WTC11 (cell line): ENCODE measurements at regions not wholly inside any gene's neighbourhood (a gene's known extent, or its start where the extent isn't known, plus 50 kb on each side); places are given as distances from the start of the nearest gene placed in this dataset.

Source experiments
- ATAC-seq: fragments of 200-7000 bp; cut with Tn5 transposase; 2 replicates; pipeline ENCODE4 v1.10.0; 2021; ENCODE audit warnings: mild to moderate bottlenecking, moderate library complexity
- CTCF ChIA-PET: fragments of 300-600 bp; sonication (Branson Sonifier 250); formaldehyde crosslinking; loops from one replicate; lab custom pipeline; 2021; ENCODE audit warnings: antibody characterized with exemption; lab: Charles Lee
- POLR2A ChIA-PET: fragments of 350-600 bp; sonication (Branson Sonifier 250); formaldehyde crosslinking; loops from one replicate; lab custom pipeline; 2021; ENCODE audit warnings: antibody characterized with exemption; lab: Charles Lee
- DNase-seq: peaks from one replicate; pipeline ENCODE4 v3.0.0; 2021; ENCODE audit warnings: low spot score
- H3K27ac Mint-ChIP-seq: 2 replicates; pipeline ENCODE4 v1.8.0; 2021; ENCODE audit warnings: mixed read lengths
- H3K27me3 Mint-ChIP-seq: 2 replicates; pipeline ENCODE4 v1.8.0; 2021; ENCODE audit warnings: low read depth, mild to moderate bottlenecking, moderate library complexity, mixed read lengths
- H3K36me3 Mint-ChIP-seq: 2 replicates; pipeline ENCODE4 v1.8.0; 2021; ENCODE audit warnings: mixed read lengths
- H3K4me1 Mint-ChIP-seq: 2 replicates; pipeline ENCODE4 v1.8.0; 2022; ENCODE audit warnings: mixed read lengths
- H3K4me3 Mint-ChIP-seq: 2 replicates; pipeline ENCODE4 v1.8.0; 2021; ENCODE audit warnings: mild to moderate bottlenecking, moderate library complexity, mixed read lengths
- H3K9me3 Mint-ChIP-seq: 2 replicates; pipeline ENCODE4 v1.8.0; 2021; ENCODE audit warnings: mixed read lengths
- CBFB ChIP-seq: sonication (generic); formaldehyde crosslinking; IDR thresholded peaks from 2 replicates; pipeline ENCODE4 v1.8.1; 2022; ENCODE audit warnings: mild to moderate bottlenecking, low read depth, missing genetic modification reagents
- GRHL2 ChIP-seq: fragments of 250-450 bp; sonication (Bioruptor Pico); IDR thresholded peaks from 2 replicates; pipeline ENCODE4 v1.8.0; 2022; ENCODE audit warnings: mild to moderate bottlenecking, moderate library complexity; ENCODE audit not compliant: insufficient replicate concordance, severe bottlenecking
- IRF2 ChIP-seq: sonication (generic); formaldehyde crosslinking; IDR thresholded peaks from 2 replicates; pipeline ENCODE4 v1.8.0; 2022; ENCODE audit warnings: low read depth, missing genetic modification reagents, borderline replicate concordance
- JUN ChIP-seq: sonication (generic); formaldehyde crosslinking; IDR thresholded peaks from 2 replicates; pipeline ENCODE4 v1.8.0; 2023; ENCODE audit warnings: mild to moderate bottlenecking, missing genetic modification reagents
- RELA ChIP-seq: sonication (generic); formaldehyde crosslinking; IDR thresholded peaks from 2 replicates; pipeline ENCODE4 v1.8.1; 2022; ENCODE audit warnings: missing genetic modification reagents, mild to moderate bottlenecking, borderline replicate concordance
- SMAD3 ChIP-seq: sonication (generic); formaldehyde crosslinking; IDR thresholded peaks from 2 replicates; pipeline ENCODE4 v1.8.0; 2022; ENCODE audit warnings: missing genetic modification reagents, mild to moderate bottlenecking, borderline replicate concordance
- SP1 ChIP-seq: sonication (generic); formaldehyde crosslinking; conservative IDR thresholded peaks from 2 replicates; pipeline ENCODE4 v1.8.1; 2022; ENCODE audit warnings: missing genetic modification reagents
- ZNF232 ChIP-seq: sonication (generic); formaldehyde crosslinking; IDR thresholded peaks from 2 replicates; pipeline ENCODE4 v1.8.0; 2022; ENCODE audit warnings: mild to moderate bottlenecking, missing genetic modification reagents
- TF ChIP-seq, protein P1 (sequence below): sonication (generic); formaldehyde crosslinking; conservative IDR thresholded peaks from 2 replicates; pipeline ENCODE4 v1.8.1; 2023; ENCODE audit warnings: mild to moderate bottlenecking, low read depth, missing genetic modification reagents, moderate library complexity
- TF ChIP-seq, protein P2 (sequence below): sonication (generic); formaldehyde crosslinking; conservative IDR thresholded peaks from 2 replicates; pipeline ENCODE4 v1.8.1; 2022; ENCODE audit warnings: mild to moderate bottlenecking, missing genetic modification reagents
- TF ChIP-seq, protein P3 (sequence below): fragments of 200-600 bp; IDR thresholded peaks from 2 replicates; pipeline ENCODE4 v1.8.0; 2022; ENCODE audit warnings: antibody characterized with exemption
- TF ChIP-seq, protein P4 (sequence below): sonication (generic); formaldehyde crosslinking; IDR thresholded peaks from 2 replicates; pipeline ENCODE4 v1.8.1; 2022; ENCODE audit warnings: missing genetic modification reagents, borderline replicate concordance
- TF ChIP-seq, protein P5 (sequence below): sonication (generic); formaldehyde crosslinking; IDR thresholded peaks from 2 replicates; pipeline ENCODE4 v1.8.1; 2022; ENCODE audit warnings: mild to moderate bottlenecking, moderate library complexity, missing genetic modification reagents
- TF ChIP-seq, protein P6 (sequence below): sonication (generic); formaldehyde crosslinking; IDR thresholded peaks from 2 replicates; pipeline ENCODE4 v1.8.0; 2023; ENCODE audit warnings: missing genetic modification reagents, mild to moderate bottlenecking, borderline replicate concordance
- TF ChIP-seq, protein P7 (sequence below): sonication (generic); formaldehyde crosslinking; IDR thresholded peaks from 2 replicates; pipeline ENCODE4 v1.8.0; 2022; ENCODE audit warnings: mild to moderate bottlenecking, missing genetic modification reagents

DNA sequence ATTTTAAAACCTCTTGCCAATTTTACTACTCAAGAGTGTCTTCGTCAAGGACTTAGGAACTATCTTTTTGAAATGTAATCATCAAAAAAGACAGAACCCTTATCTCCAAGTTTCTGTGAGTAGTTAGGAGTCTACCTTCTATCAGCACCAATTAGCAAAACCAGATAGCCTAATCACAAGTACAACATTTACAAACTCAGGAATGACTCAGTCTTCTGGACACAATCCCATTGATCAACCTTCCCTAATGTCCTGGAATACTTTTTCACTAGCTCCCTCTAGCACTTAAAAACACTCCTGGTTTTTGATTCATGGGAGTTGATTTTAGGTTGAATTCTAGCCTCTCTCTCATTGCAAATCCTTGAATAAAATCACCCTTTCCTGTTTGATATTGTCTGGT lies 680.7 kb downstream of the PRR16 start (continued):
- TF ChIP-seq, protein P1, sequence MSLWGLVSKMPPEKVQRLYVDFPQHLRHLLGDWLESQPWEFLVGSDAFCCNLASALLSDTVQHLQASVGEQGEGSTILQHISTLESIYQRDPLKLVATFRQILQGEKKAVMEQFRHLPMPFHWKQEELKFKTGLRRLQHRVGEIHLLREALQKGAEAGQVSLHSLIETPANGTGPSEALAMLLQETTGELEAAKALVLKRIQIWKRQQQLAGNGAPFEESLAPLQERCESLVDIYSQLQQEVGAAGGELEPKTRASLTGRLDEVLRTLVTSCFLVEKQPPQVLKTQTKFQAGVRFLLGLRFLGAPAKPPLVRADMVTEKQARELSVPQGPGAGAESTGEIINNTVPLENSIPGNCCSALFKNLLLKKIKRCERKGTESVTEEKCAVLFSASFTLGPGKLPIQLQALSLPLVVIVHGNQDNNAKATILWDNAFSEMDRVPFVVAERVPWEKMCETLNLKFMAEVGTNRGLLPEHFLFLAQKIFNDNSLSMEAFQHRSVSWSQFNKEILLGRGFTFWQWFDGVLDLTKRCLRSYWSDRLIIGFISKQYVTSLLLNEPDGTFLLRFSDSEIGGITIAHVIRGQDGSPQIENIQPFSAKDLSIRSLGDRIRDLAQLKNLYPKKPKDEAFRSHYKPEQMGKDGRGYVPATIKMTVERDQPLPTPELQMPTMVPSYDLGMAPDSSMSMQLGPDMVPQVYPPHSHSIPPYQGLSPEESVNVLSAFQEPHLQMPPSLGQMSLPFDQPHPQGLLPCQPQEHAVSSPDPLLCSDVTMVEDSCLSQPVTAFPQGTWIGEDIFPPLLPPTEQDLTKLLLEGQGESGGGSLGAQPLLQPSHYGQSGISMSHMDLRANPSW (CRISPR knock-in tag), result no peak
- TF ChIP-seq, protein P2, sequence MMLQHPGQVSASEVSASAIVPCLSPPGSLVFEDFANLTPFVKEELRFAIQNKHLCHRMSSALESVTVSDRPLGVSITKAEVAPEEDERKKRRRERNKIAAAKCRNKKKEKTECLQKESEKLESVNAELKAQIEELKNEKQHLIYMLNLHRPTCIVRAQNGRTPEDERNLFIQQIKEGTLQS, result no peak

DNA sequence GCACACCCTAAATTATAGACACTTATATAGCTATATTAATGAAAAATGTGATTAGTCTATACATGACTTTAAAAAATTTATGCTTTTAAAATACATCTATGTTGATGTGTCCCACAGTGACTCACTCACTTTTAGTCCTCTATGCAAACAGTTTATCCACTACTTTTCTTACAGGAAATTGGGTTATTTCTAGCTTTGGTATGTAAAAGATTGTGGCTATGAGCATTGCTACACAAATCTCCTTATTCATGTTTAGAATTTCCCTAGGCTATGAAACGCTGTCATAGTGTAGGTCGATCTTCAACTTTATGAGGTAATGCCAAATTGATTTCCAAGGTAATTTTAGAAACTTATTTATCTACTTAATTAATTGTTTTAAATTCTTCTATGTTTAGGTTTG lies 687.4 kb downstream of the PRR16 start:
- POLR2A ChIA-PET, result no interaction called here
- Mint-ChIP-seq H3K9me3 (peaks cover 4% of the 10 kb centered on the region), H3K4me1 (peaks cover 19% of the 10 kb centered on the region)
- no peak for DNase-seq
- CTCF ChIA-PET, result no interaction called here
- no peak for TF ChIP-seq GRHL2
- no peak for TF ChIP-seq RELA (CRISPR knock-in tag)
- TF ChIP-seq, all 79 proteins: peak for 0
- Mint-ChIP-seq H3K4me3 (no peak overlapping the region), H3K36me3 (no peaks in the 10 kb centered on the region), H3K27ac (no peak overlapping the region), H3K27me3 (no peaks in the 10 kb centered on the region)
- ATAC-seq, result no peak

DNA sequence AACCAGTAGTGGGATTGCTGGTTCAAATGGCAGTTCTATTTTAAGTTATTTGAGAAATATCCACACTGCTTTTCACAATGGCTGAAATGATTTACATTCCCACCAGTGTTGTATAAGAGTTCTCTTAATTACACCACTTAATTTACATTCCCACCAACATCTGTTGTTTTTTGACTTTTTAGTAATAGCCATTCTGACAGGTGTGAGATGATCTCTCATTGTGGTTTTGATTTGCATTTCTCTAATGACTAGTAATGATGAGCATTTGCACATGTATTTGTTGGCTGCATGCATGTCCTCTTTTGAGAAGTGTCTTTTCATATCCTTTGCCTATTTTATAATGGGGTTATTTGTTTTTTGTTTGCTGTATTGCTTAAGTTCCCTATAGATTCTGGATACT lies 688.3 kb downstream of the PRR16 start:
- peaks cover 25% of the 10 kb centered on the region for H3K4me1 Mint-ChIP-seq

DNA sequence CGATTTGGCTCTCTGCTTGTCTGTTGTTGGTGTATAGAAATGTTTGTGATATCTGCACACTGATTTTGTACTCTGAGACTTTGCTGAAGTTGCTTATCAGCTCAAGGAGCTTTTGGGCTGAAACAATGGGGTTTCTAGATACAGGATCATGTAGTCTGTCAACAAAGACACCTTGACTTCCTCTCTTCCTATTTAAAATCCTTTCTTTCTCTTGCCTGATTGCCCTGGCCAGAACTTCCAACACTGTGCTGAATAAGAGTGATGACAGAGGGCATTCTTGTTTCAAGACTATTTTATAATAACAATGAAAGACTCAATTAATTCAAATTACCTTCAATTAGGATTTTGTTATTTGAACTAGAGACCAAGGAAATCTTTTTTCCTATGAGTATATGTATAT lies 692.5 kb downstream of the PRR16 start:
- DNase-seq (no peak), ATAC-seq (peak; percentile 83)
- CTCF ChIA-PET, result no interaction called here
- H3K27ac Mint-ChIP-seq, result peak overlapping the region; percentile 96
- peaks cover 24% of the 10 kb centered on the region for H3K4me1 Mint-ChIP-seq
- H3K9me3 Mint-ChIP-seq, result no peaks in the 10 kb centered on the region
- H3K4me3 Mint-ChIP-seq, result no peak overlapping the region
- no peaks in the 10 kb centered on the region for H3K36me3 Mint-ChIP-seq
- POLR2A ChIA-PET, result no interaction called here
- no peaks in the 10 kb centered on the region for H3K27me3 Mint-ChIP-seq
- TF ChIP-seq, protein P3, sequence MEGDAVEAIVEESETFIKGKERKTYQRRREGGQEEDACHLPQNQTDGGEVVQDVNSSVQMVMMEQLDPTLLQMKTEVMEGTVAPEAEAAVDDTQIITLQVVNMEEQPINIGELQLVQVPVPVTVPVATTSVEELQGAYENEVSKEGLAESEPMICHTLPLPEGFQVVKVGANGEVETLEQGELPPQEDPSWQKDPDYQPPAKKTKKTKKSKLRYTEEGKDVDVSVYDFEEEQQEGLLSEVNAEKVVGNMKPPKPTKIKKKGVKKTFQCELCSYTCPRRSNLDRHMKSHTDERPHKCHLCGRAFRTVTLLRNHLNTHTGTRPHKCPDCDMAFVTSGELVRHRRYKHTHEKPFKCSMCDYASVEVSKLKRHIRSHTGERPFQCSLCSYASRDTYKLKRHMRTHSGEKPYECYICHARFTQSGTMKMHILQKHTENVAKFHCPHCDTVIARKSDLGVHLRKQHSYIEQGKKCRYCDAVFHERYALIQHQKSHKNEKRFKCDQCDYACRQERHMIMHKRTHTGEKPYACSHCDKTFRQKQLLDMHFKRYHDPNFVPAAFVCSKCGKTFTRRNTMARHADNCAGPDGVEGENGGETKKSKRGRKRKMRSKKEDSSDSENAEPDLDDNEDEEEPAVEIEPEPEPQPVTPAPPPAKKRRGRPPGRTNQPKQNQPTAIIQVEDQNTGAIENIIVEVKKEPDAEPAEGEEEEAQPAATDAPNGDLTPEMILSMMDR, result no peak
- TF ChIP-seq, protein P4, sequence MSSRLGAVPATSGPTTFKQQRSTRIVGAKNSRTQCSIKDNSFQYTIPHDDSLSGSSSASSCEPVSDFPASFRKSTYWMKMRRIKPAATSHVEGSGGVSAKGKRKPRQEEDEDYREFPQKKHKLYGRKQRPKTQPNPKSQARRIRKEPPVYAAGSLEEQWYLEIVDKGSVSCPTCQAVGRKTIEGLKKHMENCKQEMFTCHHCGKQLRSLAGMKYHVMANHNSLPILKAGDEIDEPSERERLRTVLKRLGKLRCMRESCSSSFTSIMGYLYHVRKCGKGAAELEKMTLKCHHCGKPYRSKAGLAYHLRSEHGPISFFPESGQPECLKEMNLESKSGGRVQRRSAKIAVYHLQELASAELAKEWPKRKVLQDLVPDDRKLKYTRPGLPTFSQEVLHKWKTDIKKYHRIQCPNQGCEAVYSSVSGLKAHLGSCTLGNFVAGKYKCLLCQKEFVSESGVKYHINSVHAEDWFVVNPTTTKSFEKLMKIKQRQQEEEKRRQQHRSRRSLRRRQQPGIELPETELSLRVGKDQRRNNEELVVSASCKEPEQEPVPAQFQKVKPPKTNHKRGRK (CRISPR knock-in tag), result no peak
- no peak for TF ChIP-seq CBFB (CRISPR knock-in tag)
- no peak for TF ChIP-seq IRF2
- TF ChIP-seq SP1 (CRISPR knock-in tag), result no peak
- TF ChIP-seq, protein P5, sequence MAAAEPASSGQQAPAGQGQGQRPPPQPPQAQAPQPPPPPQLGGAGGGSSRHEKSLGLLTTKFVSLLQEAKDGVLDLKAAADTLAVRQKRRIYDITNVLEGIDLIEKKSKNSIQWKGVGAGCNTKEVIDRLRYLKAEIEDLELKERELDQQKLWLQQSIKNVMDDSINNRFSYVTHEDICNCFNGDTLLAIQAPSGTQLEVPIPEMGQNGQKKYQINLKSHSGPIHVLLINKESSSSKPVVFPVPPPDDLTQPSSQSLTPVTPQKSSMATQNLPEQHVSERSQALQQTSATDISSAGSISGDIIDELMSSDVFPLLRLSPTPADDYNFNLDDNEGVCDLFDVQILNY, result no peak
- no peak for TF ChIP-seq SMAD3 (CRISPR knock-in tag)

More for the DNA sequence above, 688.3 kb downstream of the PRR16 start:
- CTCF ChIA-PET, result no interaction called here
- Mint-ChIP-seq H3K4me3 (no peak overlapping the region), H3K27me3 (no peaks in the 10 kb centered on the region)
- TF ChIP-seq JUN (no peak), ZNF232 (no peak)
- TF ChIP-seq, protein P6, sequence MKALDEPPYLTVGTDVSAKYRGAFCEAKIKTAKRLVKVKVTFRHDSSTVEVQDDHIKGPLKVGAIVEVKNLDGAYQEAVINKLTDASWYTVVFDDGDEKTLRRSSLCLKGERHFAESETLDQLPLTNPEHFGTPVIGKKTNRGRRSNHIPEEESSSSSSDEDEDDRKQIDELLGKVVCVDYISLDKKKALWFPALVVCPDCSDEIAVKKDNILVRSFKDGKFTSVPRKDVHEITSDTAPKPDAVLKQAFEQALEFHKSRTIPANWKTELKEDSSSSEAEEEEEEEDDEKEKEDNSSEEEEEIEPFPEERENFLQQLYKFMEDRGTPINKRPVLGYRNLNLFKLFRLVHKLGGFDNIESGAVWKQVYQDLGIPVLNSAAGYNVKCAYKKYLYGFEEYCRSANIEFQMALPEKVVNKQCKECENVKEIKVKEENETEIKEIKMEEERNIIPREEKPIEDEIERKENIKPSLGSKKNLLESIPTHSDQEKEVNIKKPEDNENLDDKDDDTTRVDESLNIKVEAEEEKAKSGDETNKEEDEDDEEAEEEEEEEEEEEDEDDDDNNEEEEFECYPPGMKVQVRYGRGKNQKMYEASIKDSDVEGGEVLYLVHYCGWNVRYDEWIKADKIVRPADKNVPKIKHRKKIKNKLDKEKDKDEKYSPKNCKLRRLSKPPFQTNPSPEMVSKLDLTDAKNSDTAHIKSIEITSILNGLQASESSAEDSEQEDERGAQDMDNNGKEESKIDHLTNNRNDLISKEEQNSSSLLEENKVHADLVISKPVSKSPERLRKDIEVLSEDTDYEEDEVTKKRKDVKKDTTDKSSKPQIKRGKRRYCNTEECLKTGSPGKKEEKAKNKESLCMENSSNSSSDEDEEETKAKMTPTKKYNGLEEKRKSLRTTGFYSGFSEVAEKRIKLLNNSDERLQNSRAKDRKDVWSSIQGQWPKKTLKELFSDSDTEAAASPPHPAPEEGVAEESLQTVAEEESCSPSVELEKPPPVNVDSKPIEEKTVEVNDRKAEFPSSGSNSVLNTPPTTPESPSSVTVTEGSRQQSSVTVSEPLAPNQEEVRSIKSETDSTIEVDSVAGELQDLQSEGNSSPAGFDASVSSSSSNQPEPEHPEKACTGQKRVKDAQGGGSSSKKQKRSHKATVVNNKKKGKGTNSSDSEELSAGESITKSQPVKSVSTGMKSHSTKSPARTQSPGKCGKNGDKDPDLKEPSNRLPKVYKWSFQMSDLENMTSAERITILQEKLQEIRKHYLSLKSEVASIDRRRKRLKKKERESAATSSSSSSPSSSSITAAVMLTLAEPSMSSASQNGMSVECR (CRISPR knock-in tag), result no peak
- TF ChIP-seq, protein P7, sequence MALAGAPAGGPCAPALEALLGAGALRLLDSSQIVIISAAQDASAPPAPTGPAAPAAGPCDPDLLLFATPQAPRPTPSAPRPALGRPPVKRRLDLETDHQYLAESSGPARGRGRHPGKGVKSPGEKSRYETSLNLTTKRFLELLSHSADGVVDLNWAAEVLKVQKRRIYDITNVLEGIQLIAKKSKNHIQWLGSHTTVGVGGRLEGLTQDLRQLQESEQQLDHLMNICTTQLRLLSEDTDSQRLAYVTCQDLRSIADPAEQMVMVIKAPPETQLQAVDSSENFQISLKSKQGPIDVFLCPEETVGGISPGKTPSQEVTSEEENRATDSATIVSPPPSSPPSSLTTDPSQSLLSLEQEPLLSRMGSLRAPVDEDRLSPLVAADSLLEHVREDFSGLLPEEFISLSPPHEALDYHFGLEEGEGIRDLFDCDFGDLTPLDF (CRISPR knock-in tag), result no peak
- TF ChIP-seq, all 79 proteins: peak for 0
- POLR2A ChIA-PET, result no interaction called here
- ATAC-seq (no peak), DNase-seq (no peak)
- Mint-ChIP-seq H3K36me3 (no peaks in the 10 kb centered on the region), H3K27ac (no peak overlapping the region), H3K9me3 (peaks cover under 1% of the 10 kb centered on the region)
